ENCODE measurements at regions not wholly inside any gene's neighbourhood (a gene's known extent, or its start where the extent isn't known, plus 50 kb on each side); places are given as distances from the start of the nearest gene placed in this dataset.

GRCh38 chr2:192292478-192292877 lies 97.7 kb upstream of the TMEFF2 start:
- no peak overlapping the region for H3K27ac ChIP-seq
- 86 to 95% (median 93%) methylated on average over 2 of the region's 2 CpGs for WGBS, 5 donors
- TF ChIP-seq POLR2A (IDR thresholded peaks at IDR 0.05), result no peak
- no peak for TF ChIP-seq CTCF (IDR thresholded peaks at IDR 0.05 in 8 of 11, conservative IDR thresholded peaks at IDR 0.05 in 3 of 11)
- no peak for TF ChIP-seq POLR2AphosphoS5 (IDR thresholded peaks at IDR 0.05)

GRCh38 chr2:192288295-192288694 lies 93.6 kb upstream of the TMEFF2 start:
- H3K36me3 ChIP-seq, result no peaks in the 10 kb centered on the region
- H3K27me3 ChIP-seq (replicated peaks in 1 of 7), result no peaks in the 10 kb centered on the region
- H3K4me1 ChIP-seq, result no peaks in the 10 kb centered on the region
- H3K27ac ChIP-seq, result no peak overlapping the region
- no peak for DNase-seq
- H3K4me3 ChIP-seq, result no peak overlapping the region
- intact Hi-C loops (cut with DNase I; ENCODE audit: low total_unique reads), result no loop called here
- H3K9me3 ChIP-seq, result no peaks in the 10 kb centered on the region
- 11 to 32% (median 23%) methylated on average over 2 of the region's 2 CpGs for WGBS, 5 donors
- no peak for TF ChIP-seq POLR2A (IDR thresholded peaks at IDR 0.05)
- TF ChIP-seq CTCF (IDR thresholded peaks at IDR 0.05 in 8 of 11, conservative IDR thresholded peaks at IDR 0.05 in 3 of 11), result no peak
- no peak for TF ChIP-seq POLR2AphosphoS5 (IDR thresholded peaks at IDR 0.05)

More at GRCh38 chr2:192292478-192292877, 97.7 kb upstream of the TMEFF2 start:
- no peaks in the 10 kb centered on the region for H3K9me3 ChIP-seq
- no peaks in the 10 kb centered on the region for H3K27me3 ChIP-seq (replicated peaks in 1 of 7)
- no peaks in the 10 kb centered on the region for H3K36me3 ChIP-seq
- intact Hi-C loops (cut with DNase I; ENCODE audit: low total_unique reads), result no loop called here
- no peak overlapping the region for H3K4me3 ChIP-seq
- DNase-seq, result no peak
- H3K4me1 ChIP-seq, result no peaks in the 10 kb centered on the region

- intact Hi-C loops (cut with DNase I; ENCODE audit: low total_unique reads), result no loop called here
- Histone ChIP-seq H3K27ac (no peak overlapping the region), H3K4me3 (no peak overlapping the region), H3K36me3 (no peaks in the 10 kb centered on the region), H3K27me3 (replicated peaks in 1 of 7) (no peaks in the 10 kb centered on the region), H3K9me3 (no peaks in the 10 kb centered on the region), H3K4me1 (no peaks in the 10 kb centered on the region)
- DNase-seq, result no peak
- WGBS, 5 donors, result 82 to 95% (median 86%) methylated on average over 3 of the region's 3 CpGs
- no peak for TF ChIP-seq CTCF (IDR thresholded peaks at IDR 0.05 in 8 of 11, conservative IDR thresholded peaks at IDR 0.05 in 3 of 11)
- TF ChIP-seq POLR2AphosphoS5 (IDR thresholded peaks at IDR 0.05), result no peak
- TF ChIP-seq POLR2A (IDR thresholded peaks at IDR 0.05), result no peak
Measured at GRCh38 chr2:192286093-192286701, 91.5 kb upstream of the TMEFF2 start.

- no peaks in the 10 kb centered on the region for H3K36me3 ChIP-seq
- H3K9me3 ChIP-seq, result no peaks in the 10 kb centered on the region
- DNase-seq, result no peak
- no peaks in the 10 kb centered on the region for H3K4me1 ChIP-seq
- no peak overlapping the region for H3K27ac ChIP-seq
- TF ChIP-seq POLR2AphosphoS5 (IDR thresholded peaks at IDR 0.05) (no peak), CTCF (IDR thresholded peaks at IDR 0.05 in 8 of 11, conservative IDR thresholded peaks at IDR 0.05 in 3 of 11) (no peak), POLR2A (IDR thresholded peaks at IDR 0.05) (no peak)
- intact Hi-C loops (cut with DNase I; ENCODE audit: low total_unique reads), result no loop called here
- 70 to 100% (median 93%) methylated on average over 1 of the region's 1 CpG for WGBS, 5 donors
- no peaks in the 10 kb centered on the region for H3K27me3 ChIP-seq (replicated peaks in 1 of 7)
- no peak overlapping the region for H3K4me3 ChIP-seq
Measured at GRCh38 chr2:192283450-192283849, 88.7 kb upstream of the TMEFF2 start.

Data from spleen (tissue), 11 donors.